Activated gamma-delta T cell (primary cell): ENCODE measurements at regions not wholly inside any gene's neighbourhood (a gene's known extent, or its start where the extent isn't known, plus 50 kb on each side); places are given as distances from the start of the nearest gene placed in this dataset.
"Not testable (repeated sequence)": the region's sequence is repeated elsewhere in the genome, so short reads cannot be mapped to it uniquely, and the experiment has no call there.

Source experiments
- DNase-seq: peaks from one replicate; lab custom pipeline; 2025; lab: John Stamatoyannopoulos, UW

GRCh38 chr15:31219221-31219620, 107.4 kb upstream of the KLF13 start:
- no peak for DNase-seq

GRCh38 chr15:31221936-31222515, 104.6 kb upstream of the KLF13 start:
- no peak for DNase-seq

GRCh38 chr15:31222773-31223341, 103.8 kb upstream of the KLF13 start:
- DNase-seq = no peak

GRCh38 chr15:31223478-31224350, 102.9 kb upstream of the KLF13 start:
- DNase-seq = no peak

GRCh38 chr15:31224661-31225060, 102.0 kb upstream of the KLF13 start:
- not testable (repeated sequence) for DNase-seq

- DNase-seq = no peak
Measured at GRCh38 chr15:31225356-31225955, 101.2 kb upstream of the KLF13 start.

- no peak for DNase-seq
Measured at GRCh38 chr15:31226021-31226420, 100.6 kb upstream of the KLF13 start.

GRCh38 chr15:31227235-31227634, 99.4 kb upstream of the KLF13 start:
- DNase-seq = no peak

GRCh38 chr15:31228011-31228484, 98.6 kb upstream of the KLF13 start:
- no peak for DNase-seq

GRCh38 chr15:31228980-31229826, 97.4 kb upstream of the KLF13 start:
- DNase-seq = no peak

- no peak for DNase-seq
Measured at GRCh38 chr15:31230630-31231485, 95.8 kb upstream of the KLF13 start.

- DNase-seq = no peak
Measured at GRCh38 chr15:31234815-31235214, 91.8 kb upstream of the KLF13 start.

- DNase-seq = no peak
Measured at GRCh38 chr15:31235311-31236183, 91.1 kb upstream of the KLF13 start.

GRCh38 chr15:31236184-31237042, 90.2 kb upstream of the KLF13 start:
- no peak for DNase-seq

- no peak for DNase-seq
Measured at GRCh38 chr15:31237043-31237324, 89.7 kb upstream of the KLF13 start.

- no peak for DNase-seq
Measured at GRCh38 chr15:31238906-31239305, 87.7 kb upstream of the KLF13 start.

- no peak for DNase-seq
Measured at GRCh38 chr15:31239409-31239808, 87.2 kb upstream of the KLF13 start.

GRCh38 chr15:31241888-31242522, 84.6 kb upstream of the KLF13 start:
- no peak for DNase-seq
